Forelimb muscle (tissue), 1 donor: ENCODE measurements at regions not wholly inside any gene's neighbourhood (a gene's known extent, or its start where the extent isn't known, plus 50 kb on each side); places are given as distances from the start of the nearest gene placed in this dataset.

ENCODE experiments used
- DNase-seq: peaks from one replicate; pipeline ENCODE4 v3.0.0-alpha.2; 2013; ENCODE audit warnings: low read depth

- DNase-seq, result no peak
Observed at GRCh38 chr20:4095639-4096038, 53.0 kb upstream of the SMOX start.

DNA sequence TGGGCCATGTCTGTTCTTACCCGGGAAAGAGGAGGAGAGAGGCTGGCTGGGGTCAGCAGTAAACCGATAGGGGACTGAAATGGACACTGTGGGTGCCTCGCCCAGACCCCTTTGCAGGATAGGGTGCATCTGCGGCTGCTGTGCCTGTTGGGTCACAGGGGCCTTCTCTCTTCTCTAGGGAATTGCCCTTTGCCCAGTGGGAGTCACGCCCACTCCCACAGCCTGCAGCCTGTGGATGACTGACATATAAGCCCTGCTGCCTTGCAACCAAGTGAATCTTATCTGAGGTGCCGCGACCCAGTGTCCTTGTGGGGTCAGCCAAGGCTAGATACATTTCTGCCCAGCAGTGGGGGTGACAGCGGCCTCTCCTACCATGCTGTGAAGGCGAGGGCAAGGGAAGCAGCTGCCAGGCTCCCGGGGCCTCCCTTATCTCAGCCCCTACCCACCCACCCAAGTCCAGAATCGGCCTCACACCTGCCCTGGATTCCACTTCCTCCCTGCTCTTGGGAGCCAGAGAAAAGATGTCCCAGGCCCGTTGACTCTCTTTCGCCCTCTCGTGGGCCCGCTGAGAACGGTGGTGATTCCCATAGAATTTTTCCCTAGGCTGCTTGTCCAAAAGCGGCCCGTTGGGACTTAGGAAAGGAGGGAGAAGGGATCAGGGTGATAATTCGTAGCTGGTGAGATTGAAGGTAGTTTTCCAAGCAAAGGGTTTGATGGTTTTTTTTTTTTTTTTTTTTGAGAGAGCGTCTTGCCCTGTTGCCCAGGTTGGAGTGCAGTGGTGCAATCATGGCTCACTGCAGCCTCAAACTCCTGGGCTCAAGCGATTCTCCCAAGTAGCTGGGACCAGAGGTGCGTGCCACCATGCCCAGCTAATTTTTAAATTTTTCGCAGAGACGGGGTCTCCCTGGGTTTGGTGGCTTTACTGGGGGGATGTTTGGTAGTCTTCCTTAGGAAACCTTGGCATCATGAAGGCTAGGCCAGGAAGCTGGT is 56.8 kb upstream of the SMOX start:
- DNase-seq, result no peak

DNA sequence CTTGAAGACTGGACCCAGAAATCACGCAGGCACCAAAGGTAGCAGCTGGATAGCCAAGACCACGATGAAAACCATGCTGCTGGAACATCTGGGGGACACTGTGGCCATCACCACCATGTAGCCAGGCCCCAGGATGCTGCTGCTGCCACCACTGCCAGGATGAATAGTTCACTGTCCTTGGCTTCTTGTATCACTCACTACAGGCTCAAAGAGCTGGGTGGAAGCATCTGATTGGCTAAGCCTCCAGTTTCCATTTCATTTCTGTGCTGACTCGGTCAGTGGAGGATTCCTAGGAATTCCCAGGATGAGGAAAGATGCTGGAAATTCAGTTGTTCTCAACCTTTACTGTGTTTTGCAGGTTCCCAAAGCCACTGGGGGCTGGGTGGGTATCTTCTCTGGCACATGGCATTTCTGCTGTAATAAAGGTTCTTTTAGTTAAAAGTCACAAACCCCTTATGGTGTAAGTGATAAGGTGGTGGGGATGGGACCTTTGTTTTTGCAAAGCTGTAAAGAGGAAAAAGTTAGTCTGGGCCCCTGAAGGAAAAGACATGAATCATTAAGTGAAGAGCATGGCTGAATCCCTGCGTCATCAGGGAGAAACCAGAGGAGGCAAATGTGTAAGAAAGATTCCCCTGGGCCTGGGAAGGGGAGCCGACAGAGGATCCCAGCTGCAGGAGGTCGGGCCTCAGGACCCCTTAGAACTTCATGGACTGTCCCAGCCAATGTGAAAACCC is 57.7 kb upstream of the SMOX start:
- no peak for DNase-seq

DNA sequence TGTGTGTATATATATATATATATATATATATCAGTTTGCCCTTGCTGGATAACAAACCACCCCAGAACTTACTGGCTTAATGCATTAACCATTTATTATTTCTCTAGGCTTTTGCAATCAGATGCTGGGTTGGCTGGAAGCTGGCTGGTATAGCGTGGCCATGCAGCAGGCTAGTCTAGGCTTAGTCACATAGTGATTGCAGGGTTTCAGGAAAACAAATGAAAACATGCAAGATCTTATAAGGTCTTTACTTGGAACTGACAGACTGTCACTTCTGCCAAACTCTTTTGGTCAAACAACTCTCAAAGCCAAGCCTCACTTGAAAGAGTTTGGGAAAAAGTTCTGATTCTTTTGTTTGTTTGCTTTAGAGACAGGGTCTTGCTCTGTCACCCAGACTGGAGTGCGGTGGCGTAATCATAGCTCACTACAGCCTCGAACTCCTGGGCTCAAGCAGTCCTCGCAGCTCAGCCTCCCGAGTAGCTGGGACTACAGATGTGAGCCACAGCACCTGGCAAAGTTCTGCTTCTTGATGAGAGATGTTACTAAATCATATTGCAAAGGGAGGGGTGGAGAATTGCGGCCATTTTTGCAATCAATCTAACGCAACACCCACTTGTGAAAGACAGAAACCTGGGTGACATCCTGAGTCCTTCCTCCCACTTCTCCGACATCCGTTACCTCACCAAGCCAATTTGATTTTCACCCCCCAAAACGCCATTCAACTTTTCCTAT is 58.7 kb upstream of the SMOX start:
- DNase-seq, result no peak

- DNase-seq, result no peak
Observed at GRCh38 chr20:4088766-4089165, 59.9 kb upstream of the SMOX start.

DNA sequence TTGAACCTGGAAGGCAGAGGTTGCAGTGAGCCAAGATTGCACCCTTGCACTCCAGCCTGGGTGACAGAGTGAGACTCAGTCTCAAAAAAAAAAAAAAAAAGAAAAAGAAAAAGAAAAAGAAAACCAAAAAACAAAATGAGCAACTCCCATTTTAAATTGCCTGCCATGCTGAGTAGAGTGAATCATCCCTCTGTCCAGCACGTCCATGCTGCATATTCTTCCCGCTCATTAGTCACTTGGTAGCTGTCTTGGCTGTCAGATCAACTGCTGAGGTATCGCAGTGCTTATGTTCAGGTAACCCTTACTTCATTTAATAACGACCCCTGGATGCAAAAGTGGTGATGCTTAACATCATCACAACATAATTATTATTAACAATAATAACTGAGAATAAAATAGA is 60.7 kb upstream of the SMOX start:
- DNase-seq, result no peak

DNA sequence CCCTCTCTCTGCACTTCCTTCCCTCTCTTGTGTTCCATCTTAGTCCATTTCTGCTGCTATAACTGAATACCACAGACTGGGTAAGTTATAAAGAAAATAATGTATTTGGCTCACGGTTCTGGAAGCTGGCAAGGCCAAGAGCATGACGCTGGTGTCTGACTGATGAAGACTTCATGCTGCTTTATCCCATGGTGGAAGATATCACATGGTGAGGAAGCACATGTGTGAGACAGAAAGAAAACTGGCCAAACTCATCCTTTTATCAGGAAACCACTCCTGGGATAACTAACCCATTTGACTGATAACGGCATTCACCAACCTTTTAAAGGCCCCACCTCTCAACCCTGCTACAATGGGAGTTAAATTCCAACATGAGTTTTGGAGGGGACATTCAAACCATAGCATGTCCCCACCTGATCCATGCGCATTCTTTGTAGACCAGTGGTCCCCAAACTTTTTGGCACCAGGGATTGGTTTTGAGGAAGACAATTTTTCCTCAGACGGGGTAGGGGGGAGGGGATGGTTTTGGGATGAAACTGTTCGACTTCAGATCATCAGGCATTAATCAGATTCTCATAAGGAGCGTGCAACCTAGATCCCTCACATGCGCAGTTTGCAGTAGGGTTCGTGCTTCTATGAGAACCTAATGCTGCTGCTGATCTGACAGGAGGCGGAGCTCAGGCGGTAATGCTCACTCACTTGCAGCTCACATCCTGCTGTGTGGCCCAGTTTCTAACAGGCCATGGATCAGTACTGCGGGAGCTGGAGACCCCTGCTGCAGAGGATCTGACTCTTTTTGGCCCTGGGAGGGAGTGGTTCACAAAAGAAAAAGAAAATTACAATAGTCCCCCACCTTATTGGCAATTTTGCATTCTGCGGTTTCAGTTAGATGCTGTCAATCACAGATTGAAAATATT is 61.6 kb upstream of the SMOX start:
- no peak for DNase-seq

DNA sequence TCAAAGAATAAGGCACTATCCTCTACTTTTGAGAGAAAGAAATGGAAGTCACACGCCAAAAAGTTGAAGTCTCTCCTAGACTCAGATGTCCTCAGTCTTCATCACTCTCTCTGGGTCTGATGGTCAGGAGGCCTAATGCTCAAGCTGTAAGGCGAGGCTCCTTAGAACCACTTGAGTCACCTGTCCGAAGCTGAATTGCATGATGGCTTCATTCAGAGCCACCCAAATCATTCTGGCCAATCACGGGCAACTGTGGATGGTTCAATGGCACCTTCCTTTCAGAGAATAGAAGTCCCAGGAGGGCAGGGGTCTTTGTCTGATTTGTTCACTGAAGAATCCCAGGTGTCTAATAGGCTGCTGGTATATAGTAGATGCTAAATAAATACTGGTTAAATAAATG is 63.9 kb upstream of the SMOX start:
- no peak for DNase-seq

DNA sequence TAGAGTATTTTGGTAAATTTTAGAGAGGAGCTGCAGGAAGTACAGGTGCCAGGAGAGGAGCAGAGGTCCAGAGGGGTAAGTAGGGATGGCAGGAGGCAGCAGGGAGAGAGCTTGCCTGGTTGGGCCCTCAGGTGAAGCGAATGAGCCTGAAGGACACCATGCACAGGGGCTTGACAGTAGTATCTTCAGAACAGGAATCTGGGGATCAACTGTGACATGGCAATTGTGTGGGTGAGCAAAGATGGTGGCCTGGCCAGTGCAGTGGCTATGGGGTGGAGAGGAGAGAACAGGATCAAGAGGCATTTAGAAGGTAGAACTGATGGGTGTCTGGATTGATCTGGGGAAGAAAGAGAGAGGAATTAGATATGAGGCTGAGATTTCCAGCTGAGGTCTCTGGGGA is 64.5 kb upstream of the SMOX start:
- no peak for DNase-seq

DNA sequence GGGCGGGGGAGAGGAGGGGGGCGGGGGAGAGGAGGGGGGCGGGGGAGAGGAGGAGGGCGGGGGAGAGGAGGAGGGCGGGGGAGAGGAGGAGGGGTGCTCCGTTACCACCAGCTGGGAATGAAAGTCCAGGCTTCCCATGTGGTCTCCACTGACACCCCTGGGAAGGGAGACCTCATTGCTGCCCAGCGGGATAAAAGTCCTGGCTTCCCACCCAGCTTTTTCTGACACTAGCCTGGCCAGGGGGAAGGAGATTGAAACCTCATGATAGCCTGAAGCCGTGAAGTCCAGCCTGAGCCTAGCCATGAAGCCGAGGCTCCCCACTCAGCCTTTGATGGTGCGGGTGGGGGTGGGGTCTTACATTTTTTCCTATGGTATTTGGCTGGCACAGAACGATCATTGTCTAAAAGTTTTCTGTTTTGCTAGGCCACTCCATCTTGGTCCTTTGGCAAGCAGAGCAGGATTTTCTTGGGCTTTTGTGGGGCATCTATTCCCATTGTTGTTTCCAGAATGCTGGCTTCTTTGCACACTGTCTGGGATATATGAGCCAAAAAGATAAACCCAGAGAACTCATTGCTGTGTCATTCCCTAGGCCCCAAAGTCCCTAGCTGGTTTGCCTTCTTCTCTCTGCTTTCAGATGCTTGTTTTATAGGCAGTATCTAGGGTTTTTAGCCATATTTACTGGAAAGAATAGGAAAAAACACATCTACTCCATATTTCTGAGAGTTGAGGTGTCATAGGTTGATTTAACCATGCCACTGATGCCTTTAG is 65.3 kb upstream of the SMOX start:
- no peak for DNase-seq

GRCh38 chr20:4082406-4083097 is 66.1 kb upstream of the SMOX start:
- DNase-seq, result peak; percentile 52

GRCh38 chr20:4081421-4081820 is 66.1 kb upstream of the RNF24 start:
- DNase-seq, result no peak

DNA sequence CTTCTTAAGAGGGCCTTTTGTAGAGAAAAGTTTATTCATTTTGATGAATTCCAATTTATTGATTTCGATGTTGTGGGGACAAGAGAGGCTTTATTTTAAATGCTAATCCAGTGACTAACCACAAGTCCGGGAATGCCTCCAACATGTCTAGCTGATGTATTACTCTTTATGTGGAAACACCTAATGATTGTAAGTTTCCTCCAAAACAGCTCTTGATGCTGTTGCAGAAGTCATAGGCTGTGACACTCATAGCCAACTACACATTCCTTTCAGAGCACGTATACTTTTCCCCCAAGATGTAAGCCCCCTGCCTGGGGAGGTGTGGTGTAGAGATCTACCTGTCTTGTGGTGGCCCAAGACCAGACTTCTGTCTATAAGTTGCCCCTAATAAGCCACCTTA is 61.3 kb upstream of the RNF24 start:
- DNase-seq, result peak; percentile 89

DNA sequence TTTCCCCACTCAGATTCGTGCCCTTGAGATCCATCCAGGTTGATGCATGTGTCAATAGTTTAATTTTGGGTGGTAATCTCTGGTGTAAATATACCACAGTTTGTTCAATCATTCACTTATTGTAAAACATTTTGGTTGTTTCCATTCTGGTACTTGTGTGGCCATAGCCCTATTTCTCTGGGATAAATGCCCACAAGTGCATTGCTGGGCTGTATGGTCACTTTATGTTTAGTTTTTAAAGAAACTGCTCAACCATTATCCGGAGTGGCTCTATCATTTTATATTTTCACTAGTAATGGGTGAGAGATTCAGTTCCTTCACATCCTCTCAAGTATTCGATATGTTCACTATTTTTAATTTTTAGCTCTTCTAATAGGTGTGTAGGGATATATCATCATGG is 60.7 kb upstream of the RNF24 start:
- DNase-seq, result no peak

GRCh38 chr20:4074877-4075455 is 59.6 kb upstream of the RNF24 start:
- no peak for DNase-seq

DNA sequence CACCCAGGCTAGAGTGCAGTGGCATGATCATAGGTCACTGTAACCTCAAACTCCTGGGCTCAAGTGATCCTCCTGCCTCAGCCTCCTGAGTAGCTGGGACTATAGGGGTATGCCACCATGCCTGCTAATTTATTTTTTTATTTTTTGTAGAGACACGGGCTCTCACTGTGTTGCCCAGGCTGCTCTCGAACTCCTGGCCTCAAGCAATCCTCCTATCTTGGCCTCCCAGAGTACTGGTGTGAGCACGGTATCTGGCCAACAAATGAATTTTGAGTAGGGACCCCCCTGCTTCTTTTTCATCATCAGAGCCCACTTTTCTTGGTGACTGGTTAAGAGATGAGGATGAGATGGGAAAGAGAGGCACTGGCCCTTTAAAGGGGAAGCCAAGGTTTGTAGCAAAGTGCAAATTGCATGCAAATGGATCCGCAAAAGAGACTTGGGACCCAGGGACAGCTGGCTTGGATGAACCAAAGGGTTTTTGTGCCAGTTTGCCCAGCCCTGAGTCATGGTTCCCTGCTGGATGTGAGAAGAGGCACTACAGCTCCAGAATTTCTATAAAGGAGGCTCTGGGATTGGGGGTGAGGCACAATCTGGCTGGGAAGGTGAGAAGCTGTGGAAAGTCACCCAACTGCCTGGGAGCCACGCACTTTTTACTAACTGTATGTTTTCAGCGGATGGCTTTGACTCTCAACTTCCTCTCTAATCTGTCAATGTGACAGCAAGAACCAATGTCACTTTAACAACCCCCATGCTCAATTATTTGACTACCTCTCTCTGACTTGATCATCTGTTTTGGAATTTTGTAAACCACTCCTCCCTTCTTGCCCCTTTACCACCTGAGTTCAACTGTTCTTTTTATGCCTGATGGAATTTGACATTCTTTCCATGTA is 58.7 kb upstream of the RNF24 start:
- DNase-seq, result no peak

- DNase-seq, result peak; percentile 52
Observed at GRCh38 chr20:4071178-4071693, 55.9 kb upstream of the RNF24 start.
